GM23248 (cell line): ENCODE measurements at regions not wholly inside any gene's neighbourhood (a gene's known extent, or its start where the extent isn't known, plus 50 kb on each side); places are given as distances from the start of the nearest gene placed in this dataset.

Source experiments
- DNase-seq: peaks from one replicate; pipeline ENCODE4 v3.0.0-alpha.2; 2015
- H2AFZ ChIP-seq: fragments of 200-600 bp; sonication (generic); 2 replicates; pipeline ENCODE4 v1.6.1; 2016; ENCODE audit warnings: antibody characterized with exemption
- H3F3A ChIP-seq: fragments of 200-600 bp; sonication (generic); 2 replicates; pipeline ENCODE4 v1.6.1; 2016; ENCODE audit warnings: mild to moderate bottlenecking, antibody characterized with exemption, mixed run types; ENCODE audit not compliant: insufficient read depth
- H3K27ac ChIP-seq: fragments of 200-600 bp; sonication (generic); 2 replicates; pipeline ENCODE4 v1.5.1; 2016; ENCODE audit warnings: mild to moderate bottlenecking
- H3K27me3 ChIP-seq: fragments of 200-600 bp; sonication (generic); replicated peaks from 2 replicates; pipeline ENCODE4 v1.6.1; 2016; ENCODE audit warnings: mild to moderate bottlenecking; ENCODE audit not compliant: insufficient read depth
- H3K36me3 ChIP-seq: fragments of 200-600 bp; sonication (generic); 2 replicates; pipeline ENCODE4 v1.6.1; 2016; ENCODE audit warnings: low read depth, mild to moderate bottlenecking
- H3K4me1 ChIP-seq: fragments of 200-600 bp; sonication (generic); 2 replicates; pipeline ENCODE4 v1.6.1; 2016; ENCODE audit warnings: mild to moderate bottlenecking; ENCODE audit not compliant: insufficient read depth
- H3K4me2 ChIP-seq: fragments of 200-600 bp; sonication (generic); one replicate; pipeline ENCODE4 v1.6.1; 2016; ENCODE audit warnings: mild to moderate bottlenecking; ENCODE audit not compliant: unreplicated experiment
- H3K4me3 ChIP-seq: fragments of 200-600 bp; sonication (generic); 2 replicates; pipeline ENCODE4 v1.5.1; 2016; ENCODE audit warnings: mild to moderate bottlenecking
- H3K79me2 ChIP-seq: fragments of 200-600 bp; sonication (generic); 2 replicates; pipeline ENCODE4 v1.6.1; 2016; ENCODE audit warnings: mild to moderate bottlenecking; ENCODE audit not compliant: insufficient read depth
- H3K9ac ChIP-seq: fragments of 200-600 bp; sonication (generic); 2 replicates; pipeline ENCODE4 v1.6.1; 2016; ENCODE audit warnings: mild to moderate bottlenecking
- H3K9me2 ChIP-seq: fragments of 200-600 bp; sonication (generic); 2 replicates; pipeline ENCODE4 v1.6.1; 2016; ENCODE audit warnings: mixed run types, mild to moderate bottlenecking, moderate library complexity; ENCODE audit not compliant: insufficient read depth
- H3K9me3 ChIP-seq: fragments of 200-600 bp; sonication (generic); one replicate; pipeline ENCODE4 v1.6.1; 2017; ENCODE audit warnings: low read depth
- H4K20me1 ChIP-seq: fragments of 200-600 bp; sonication (generic); 2 replicates; pipeline ENCODE4 v1.6.0; 2016; ENCODE audit not compliant: insufficient read depth
- EZH2 ChIP-seq: fragments of 200-600 bp; sonication (generic); IDR thresholded peaks from 2 replicates; pipeline ENCODE4 v1.6.1; 2018; ENCODE audit warnings: antibody characterized with exemption, mild to moderate bottlenecking; ENCODE audit not compliant: insufficient read depth, poor library complexity, severe bottlenecking
- EZH2phosphoT487 ChIP-seq: fragments of 200-600 bp; sonication (generic); IDR thresholded peaks from 2 replicates; pipeline ENCODE4 v1.6.1; 2018; ENCODE audit warnings: antibody characterized with exemption, moderate library complexity, mild to moderate bottlenecking, low read depth; ENCODE audit not compliant: insufficient read depth
- WGBS, 2 experiments: methylation state at CpG; one replicate each; pipeline ENCODE4 v1.1.6; 2015 to 2017; ENCODE audit warnings: low lambda C conversion rate in 2 of 2, low coverage in 1 of 2; ENCODE audit errors: missing lambda C conversion rate in 2 of 2; 5-methylcytosine and 5-hydroxymethylcytosine counted together
- in situ Hi-C: fragments of 300-500 bp; cut with MboI; formaldehyde crosslinking; loops from 2 replicates; pipeline ENCODE4 v1.15.0; 2020

- Histone ChIP-seq H3K4me3 (no peak overlapping the region), H4K20me1 (no peaks in the 10 kb centered on the region), H3K36me3 (no peaks in the 10 kb centered on the region), H3K27ac (no peak overlapping the region), H3K9me2 (no peaks in the 10 kb centered on the region), H3K9me3 (no peaks in the 10 kb centered on the region), H3K27me3 (peaks cover 32% of the 10 kb centered on the region), H3K4me1 (no peaks in the 10 kb centered on the region), H3K4me2 (no peak overlapping the region), H3K9ac (no peak overlapping the region), H2AFZ (no peak overlapping the region), H3K79me2 (no peaks in the 10 kb centered on the region), H3F3A (no peaks in the 10 kb centered on the region)
- no peak for DNase-seq
- in situ Hi-C loops: no loop called here
- TF ChIP-seq EZH2phosphoT487 (no peak), EZH2 (no peak)
Measured at GRCh38 chr16:73308771-73309170, 260.8 kb upstream of the ZFHX3 start.

GRCh38 chr16:73306901-73307413 is 259.0 kb upstream of the ZFHX3 start:
- in situ Hi-C loops: no loop called here
- 15 to 16% methylated on average over 1 of the region's 1 CpG for WGBS, 2 experiments
- no peak for DNase-seq

GRCh38 chr16:73304008-73304774 is 256.3 kb upstream of the ZFHX3 start:
- no peak for DNase-seq
- H3K4me3 ChIP-seq: no peak overlapping the region
- H3K27ac ChIP-seq: no peak overlapping the region
- no peak overlapping the region for H3K4me2 ChIP-seq
- no peaks in the 10 kb centered on the region for H3K79me2 ChIP-seq
- H3K9me3 ChIP-seq: no peaks in the 10 kb centered on the region
- H4K20me1 ChIP-seq: no peaks in the 10 kb centered on the region
- peaks cover 48% of the 10 kb centered on the region for H3K27me3 ChIP-seq
- H3K4me1 ChIP-seq: no peaks in the 10 kb centered on the region
- in situ Hi-C loops: no loop called here
- H3K9me2 ChIP-seq: no peaks in the 10 kb centered on the region
- H3K9ac ChIP-seq: no peak overlapping the region
- H2AFZ ChIP-seq: no peak overlapping the region
- 8 to 9% methylated on average over 14 of the region's 14 CpGs for WGBS, 2 experiments
- TF ChIP-seq EZH2phosphoT487 (no peak), EZH2 (no peak)
- no peaks in the 10 kb centered on the region for H3K36me3 ChIP-seq
- no peaks in the 10 kb centered on the region for H3F3A ChIP-seq

More at GRCh38 chr16:73306901-73307413, 259.0 kb upstream of the ZFHX3 start:
- H3K4me1 ChIP-seq: no peaks in the 10 kb centered on the region
- no peak overlapping the region for H3K9ac ChIP-seq
- H3K79me2 ChIP-seq: no peaks in the 10 kb centered on the region
- TF ChIP-seq EZH2 (no peak), EZH2phosphoT487 (no peak)
- H3K36me3 ChIP-seq: no peaks in the 10 kb centered on the region
- no peak overlapping the region for H2AFZ ChIP-seq
- H3K9me3 ChIP-seq: no peaks in the 10 kb centered on the region
- H3K4me2 ChIP-seq: no peak overlapping the region
- H3K9me2 ChIP-seq: no peaks in the 10 kb centered on the region
- peaks cover 48% of the 10 kb centered on the region for H3K27me3 ChIP-seq
- H3K27ac ChIP-seq: no peak overlapping the region
- H4K20me1 ChIP-seq: no peaks in the 10 kb centered on the region
- no peak overlapping the region for H3K4me3 ChIP-seq
- H3F3A ChIP-seq: no peaks in the 10 kb centered on the region

- no peak for TF ChIP-seq EZH2
- TF ChIP-seq EZH2phosphoT487: no peak
- no peak for DNase-seq
- in situ Hi-C loops: no loop called here
- Histone ChIP-seq H2AFZ (no peak overlapping the region), H3K27me3 (peaks cover 48% of the 10 kb centered on the region), H4K20me1 (no peaks in the 10 kb centered on the region), H3K4me2 (no peak overlapping the region), H3K79me2 (no peaks in the 10 kb centered on the region), H3K9ac (no peak overlapping the region), H3K9me3 (no peaks in the 10 kb centered on the region), H3K4me1 (peaks cover 3% of the 10 kb centered on the region; the same call in 1 of the 2 replicates), H3K36me3 (no peaks in the 10 kb centered on the region), H3K4me3 (no peak overlapping the region), H3F3A (no peaks in the 10 kb centered on the region), H3K27ac (no peak overlapping the region), H3K9me2 (no peaks in the 10 kb centered on the region)
- WGBS, 2 experiments: 35 to 39% methylated on average over 3 of the region's 3 CpGs
Measured at GRCh38 chr16:73302942-73303341, 255.0 kb upstream of the ZFHX3 start.
